Liver (tissue), 8 donors: ENCODE measurements at regions not wholly inside any gene's neighbourhood (a gene's known extent, or its start where the extent isn't known, plus 50 kb on each side); places are given as distances from the start of the nearest gene placed in this dataset.

Experiments used
- DNase-seq: peaks from one replicate; pipeline ENCODE4 v3.0.0-alpha.2; 2017; ENCODE audit warnings: low spot score
- H3K27ac ChIP-seq, 2 donors: one replicate each; pipeline ENCODE4 v1.7.0; 2013; ENCODE audit warnings: inconsistent platforms in 2 of 2, low read length in 2 of 2, control low read depth in 1 of 2, low read depth in 1 of 2, mild to moderate bottlenecking in 1 of 2
- H3K27me3 ChIP-seq, 4 donors: one replicate each; pipeline versions ENCODE4 v1.6.1 to v1.7.0; 2013; ENCODE audit warnings: low read length in 3 of 4, inconsistent platforms in 1 of 4, mild to moderate bottlenecking in 1 of 4, moderate library complexity in 1 of 4; ENCODE audit not compliant: control insufficient read depth in 4 of 4, insufficient read depth in 4 of 4
- H3K36me3 ChIP-seq, 4 donors: one replicate each; pipeline versions ENCODE4 v1.6.1 to v1.7.0; 2013; ENCODE audit warnings: low read length in 3 of 4, mild to moderate bottlenecking in 3 of 4, low read depth in 1 of 4, moderate library complexity in 1 of 4; ENCODE audit not compliant: control insufficient read depth in 4 of 4, insufficient read depth in 3 of 4
- H3K4me1 ChIP-seq, 4 donors: one replicate each; pipeline versions ENCODE4 v1.6.1 to v1.7.0; 2013; ENCODE audit warnings: low read length in 3 of 4, mild to moderate bottlenecking in 3 of 4, moderate library complexity in 1 of 4; ENCODE audit not compliant: control insufficient read depth in 4 of 4, insufficient read depth in 4 of 4
- H3K4me3 ChIP-seq, 3 donors: one replicate each; pipeline versions ENCODE4 v1.6.1 to v1.7.0; 2013; ENCODE audit warnings: low read length in 3 of 3, control low read depth in 1 of 3, low read depth in 1 of 3, mild to moderate bottlenecking in 1 of 3
- H3K9ac ChIP-seq, 2 donors: one replicate each; pipeline ENCODE4 v1.7.0; 2013; ENCODE audit warnings: low read length in 2 of 2, mild to moderate bottlenecking in 2 of 2, moderate library complexity in 2 of 2, control low read depth in 1 of 2, low read depth in 1 of 2
- H3K9me3 ChIP-seq, 4 donors: one replicate each; pipeline versions ENCODE4 v1.6.1 to v1.7.0; 2013; ENCODE audit warnings: low read length in 3 of 4; ENCODE audit not compliant: control insufficient read depth in 4 of 4
- ATF3 ChIP-seq: IDR thresholded peaks from 2 replicates; pipeline ENCODE4 v1.6.1; 2016; ENCODE audit warnings: antibody characterized with exemption
- CTCF ChIP-seq: fragments of 150-350 bp; IDR thresholded peaks from 2 replicates; pipeline ENCODE4 v1.5.1; 2017; ENCODE audit warnings: improper control_type of control experiment, low read depth, low read length; ENCODE audit not compliant: missing input control
- EGR1 ChIP-seq, 2 donors: IDR thresholded peaks; 2 replicates each; pipeline ENCODE4 v1.6.1; 2016 to 2018; ENCODE audit warnings: antibody characterized with exemption in 2 of 2, low read depth in 2 of 2
- FOXA1 ChIP-seq: IDR thresholded peaks from 2 replicates; pipeline ENCODE4 v1.6.1; 2016; ENCODE audit warnings: antibody characterized with exemption
- FOXA2 ChIP-seq: IDR thresholded peaks from 2 replicates; pipeline ENCODE4 v1.6.1; 2016; ENCODE audit warnings: antibody characterized with exemption
- GABPA ChIP-seq, 2 donors: IDR thresholded peaks in 1 of 2; conservative IDR thresholded peaks in 1 of 2; 2 replicates each; pipeline ENCODE4 v1.6.1; 2016; ENCODE audit warnings: antibody characterized with exemption in 2 of 2, mild to moderate bottlenecking in 1 of 2, moderate library complexity in 1 of 2
- HNF4A ChIP-seq, 2 donors: conservative IDR thresholded peaks; 2 replicates each; pipeline ENCODE4 v1.6.1; 2016; ENCODE audit warnings: antibody characterized with exemption in 2 of 2, mild to moderate bottlenecking in 2 of 2
- HNF4G ChIP-seq: IDR thresholded peaks from 2 replicates; pipeline ENCODE4 v1.6.1; 2016; ENCODE audit warnings: antibody characterized with exemption
- JUND ChIP-seq, 2 donors: IDR thresholded peaks; 2 replicates each; pipeline ENCODE4 v1.6.1; 2016; ENCODE audit warnings: antibody characterized with exemption in 2 of 2
- MAX ChIP-seq: IDR thresholded peaks from 2 replicates; pipeline ENCODE4 v1.6.1; 2016; ENCODE audit warnings: antibody characterized with exemption
- NR2F2 ChIP-seq: IDR thresholded peaks from 2 replicates; pipeline ENCODE4 v1.6.1; 2016; ENCODE audit warnings: antibody characterized with exemption
- RAD21 ChIP-seq, 2 donors: IDR thresholded peaks; 2 replicates each; pipeline ENCODE4 v1.6.1; 2016; ENCODE audit warnings: antibody characterized with exemption in 2 of 2, mild to moderate bottlenecking in 2 of 2
- REST ChIP-seq: IDR thresholded peaks from 2 replicates; pipeline ENCODE4 v1.6.1; 2016; ENCODE audit warnings: antibody characterized with exemption, mild to moderate bottlenecking
- RXRA ChIP-seq, 2 donors: IDR thresholded peaks; 2 replicates each; pipeline ENCODE4 v1.6.1; 2017 to 2018; ENCODE audit warnings: antibody characterized with exemption in 2 of 2, mild to moderate bottlenecking in 1 of 2
- SP1 ChIP-seq: IDR thresholded peaks from 2 replicates; pipeline ENCODE4 v1.6.1; 2018; ENCODE audit warnings: antibody characterized with exemption, mild to moderate bottlenecking
- TAF1 ChIP-seq: conservative IDR thresholded peaks from 2 replicates; pipeline ENCODE4 v1.6.1; 2016; ENCODE audit warnings: antibody characterized with exemption, mild to moderate bottlenecking
- YY1 ChIP-seq: IDR thresholded peaks from 2 replicates; pipeline ENCODE4 v1.6.1; 2016; ENCODE audit warnings: antibody characterized with exemption, mild to moderate bottlenecking
- ZBTB33 ChIP-seq: IDR thresholded peaks from 2 replicates; pipeline ENCODE4 v1.6.1; 2016; ENCODE audit warnings: antibody characterized with exemption
- WGBS: extraction: QIAGEN DNeasy Blood & Tissue Kit; methylation state at CpG from one replicate; pipeline ENCODE4 v1.1.7; 2013; 5-methylcytosine and 5-hydroxymethylcytosine counted together
- donor health status: healthy.
- donor health status: healthy.
- donor health status: healthy.
- donor health status: healthy.
- donor health status: healthy.

GRCh38 chrX:9172464-9172850 is 138.5 kb upstream of the FAM9B start (continued):
- no peak for TF ChIP-seq GABPA (IDR thresholded peaks at IDR 0.05 in 1 of 2, conservative IDR thresholded peaks at IDR 0.05 in 1 of 2)
- no peak for TF ChIP-seq RAD21 (IDR thresholded peaks at IDR 0.05)
- TF ChIP-seq FOXA1, result no peak

- no peaks in the 10 kb centered on the region for H3K4me1 ChIP-seq
- H3K9ac ChIP-seq, result no peak overlapping the region
- no peak overlapping the region for H3K4me3 ChIP-seq
- H3K9me3 ChIP-seq, result peaks cover 0 to 2% (median 0%) of the 10 kb centered on the region in 4 donors
- no peaks in the 10 kb centered on the region for H3K36me3 ChIP-seq
- WGBS, result 95% methylated on average over 3 of the region's 3 CpGs
- no peak overlapping the region for H3K27ac ChIP-seq
- DNase-seq, result no peak
- no peak for TF ChIP-seq TAF1
- TF ChIP-seq NR2F2, result no peak
- TF ChIP-seq JUND (IDR thresholded peaks at IDR 0.05), result no peak
- TF ChIP-seq MAX, result no peak
- no peak for TF ChIP-seq YY1
- no peak for TF ChIP-seq RAD21 (IDR thresholded peaks at IDR 0.05)
- TF ChIP-seq ZBTB33, result no peak
- TF ChIP-seq GABPA (IDR thresholded peaks at IDR 0.05 in 1 of 2, conservative IDR thresholded peaks at IDR 0.05 in 1 of 2), result no peak
- no peak for TF ChIP-seq FOXA2
- TF ChIP-seq HNF4G, result no peak
- no peak for TF ChIP-seq HNF4A (conservative IDR thresholded peaks at IDR 0.05)
- no peak for TF ChIP-seq SP1
- TF ChIP-seq CTCF, result no peak
- H3K27me3 ChIP-seq, result no peaks in the 10 kb centered on the region
Observed at GRCh38 chrX:9180623-9181022, 146.7 kb upstream of the FAM9B start.

- WGBS, result 86% methylated on average over 3 of the region's 3 CpGs
- Histone ChIP-seq H3K4me3 (no peak overlapping the region), H3K4me1 (no peaks in the 10 kb centered on the region), H3K27me3 (no peaks in the 10 kb centered on the region), H3K9ac (no peak overlapping the region), H3K36me3 (no peaks in the 10 kb centered on the region), H3K27ac (no peak overlapping the region), H3K9me3 (peaks cover 0 to 2% (median 0%) of the 10 kb centered on the region in 4 donors)
- DNase-seq, result no peak
- no peak for TF ChIP-seq REST
- no peak for TF ChIP-seq RXRA (IDR thresholded peaks at IDR 0.05)
- no peak for TF ChIP-seq HNF4G
- no peak for TF ChIP-seq EGR1 (IDR thresholded peaks at IDR 0.05; ENCODE audit: low read depth in 2 of 2)
- TF ChIP-seq ZBTB33, result no peak
- TF ChIP-seq GABPA (IDR thresholded peaks at IDR 0.05 in 1 of 2, conservative IDR thresholded peaks at IDR 0.05 in 1 of 2), result no peak
- TF ChIP-seq JUND (IDR thresholded peaks at IDR 0.05), result no peak
- no peak for TF ChIP-seq ATF3
Observed at GRCh38 chrX:9182041-9182440, 148.1 kb upstream of the FAM9B start.
